Liver (tissue), 3 donors: ENCODE measurements at regions not wholly inside any gene's neighbourhood (a gene's known extent, or its start where the extent isn't known, plus 50 kb on each side); places are given as distances from the start of the nearest gene placed in this dataset.

ENCODE experiments used
- EGR1 ChIP-seq, 2 donors: IDR thresholded peaks; 2 replicates each; pipeline ENCODE4 v1.6.1; 2016 to 2018; ENCODE audit warnings: antibody characterized with exemption in 2 of 2, low read depth in 2 of 2
- FOXA1 ChIP-seq: IDR thresholded peaks from 2 replicates; pipeline ENCODE4 v1.6.1; 2016; ENCODE audit warnings: antibody characterized with exemption
- FOXA2 ChIP-seq: IDR thresholded peaks from 2 replicates; pipeline ENCODE4 v1.6.1; 2016; ENCODE audit warnings: antibody characterized with exemption
- JUND ChIP-seq, 2 donors: IDR thresholded peaks; 2 replicates each; pipeline ENCODE4 v1.6.1; 2016; ENCODE audit warnings: antibody characterized with exemption in 2 of 2
- RAD21 ChIP-seq, 2 donors: IDR thresholded peaks; 2 replicates each; pipeline ENCODE4 v1.6.1; 2016; ENCODE audit warnings: antibody characterized with exemption in 2 of 2, mild to moderate bottlenecking in 2 of 2
- RXRA ChIP-seq, 2 donors: IDR thresholded peaks; 2 replicates each; pipeline ENCODE4 v1.6.1; 2017 to 2018; ENCODE audit warnings: antibody characterized with exemption in 2 of 2, mild to moderate bottlenecking in 1 of 2
- SP1 ChIP-seq: IDR thresholded peaks from 2 replicates; pipeline ENCODE4 v1.6.1; 2018; ENCODE audit warnings: antibody characterized with exemption, mild to moderate bottlenecking
- TAF1 ChIP-seq: conservative IDR thresholded peaks from 2 replicates; pipeline ENCODE4 v1.6.1; 2016; ENCODE audit warnings: antibody characterized with exemption, mild to moderate bottlenecking
- YY1 ChIP-seq: IDR thresholded peaks from 2 replicates; pipeline ENCODE4 v1.6.1; 2016; ENCODE audit warnings: antibody characterized with exemption, mild to moderate bottlenecking
- TF ChIP-seq, protein P1 (sequence below): fragments of 150-350 bp; IDR thresholded peaks from 2 replicates; pipeline ENCODE4 v1.5.1; 2017; ENCODE audit warnings: improper control_type of control experiment, low read depth, low read length; ENCODE audit not compliant: missing input control
- TF ChIP-seq, protein P2 (sequence below): IDR thresholded peaks from 2 replicates; pipeline ENCODE4 v1.6.1; 2016; ENCODE audit warnings: antibody characterized with exemption, mild to moderate bottlenecking
- TF ChIP-seq, protein P3 (sequence below): IDR thresholded peaks from 2 replicates; pipeline ENCODE4 v1.6.1; 2016; ENCODE audit warnings: antibody characterized with exemption
- TF ChIP-seq, protein P4 (sequence below): IDR thresholded peaks from 2 replicates; pipeline ENCODE4 v1.6.1; 2016; ENCODE audit warnings: antibody characterized with exemption
- TF ChIP-seq, protein P5 (sequence below): IDR thresholded peaks from 2 replicates; pipeline ENCODE4 v1.6.1; 2016; ENCODE audit warnings: antibody characterized with exemption
- donor health status: healthy.
- donor health status: healthy.

DNA sequence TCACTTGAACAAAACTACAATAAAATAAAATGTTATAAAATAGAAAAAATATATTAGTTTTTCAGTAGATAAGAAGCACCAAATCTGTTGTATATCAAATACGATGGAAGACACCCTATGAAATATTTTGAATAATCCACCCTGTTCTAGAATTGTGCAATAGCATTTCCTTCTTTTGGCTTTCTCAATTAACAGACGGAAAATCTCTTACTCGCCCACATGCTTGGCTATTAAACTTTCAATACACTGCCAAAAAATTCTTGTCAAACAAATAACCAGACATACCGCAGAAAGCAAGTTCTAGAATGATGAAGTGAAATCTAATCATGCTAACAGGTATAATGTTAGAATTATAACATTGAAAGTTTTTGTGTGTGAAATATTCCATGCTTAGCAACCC lies 671.6 kb upstream of the SLIT2 start:
- TF ChIP-seq, protein P1, sequence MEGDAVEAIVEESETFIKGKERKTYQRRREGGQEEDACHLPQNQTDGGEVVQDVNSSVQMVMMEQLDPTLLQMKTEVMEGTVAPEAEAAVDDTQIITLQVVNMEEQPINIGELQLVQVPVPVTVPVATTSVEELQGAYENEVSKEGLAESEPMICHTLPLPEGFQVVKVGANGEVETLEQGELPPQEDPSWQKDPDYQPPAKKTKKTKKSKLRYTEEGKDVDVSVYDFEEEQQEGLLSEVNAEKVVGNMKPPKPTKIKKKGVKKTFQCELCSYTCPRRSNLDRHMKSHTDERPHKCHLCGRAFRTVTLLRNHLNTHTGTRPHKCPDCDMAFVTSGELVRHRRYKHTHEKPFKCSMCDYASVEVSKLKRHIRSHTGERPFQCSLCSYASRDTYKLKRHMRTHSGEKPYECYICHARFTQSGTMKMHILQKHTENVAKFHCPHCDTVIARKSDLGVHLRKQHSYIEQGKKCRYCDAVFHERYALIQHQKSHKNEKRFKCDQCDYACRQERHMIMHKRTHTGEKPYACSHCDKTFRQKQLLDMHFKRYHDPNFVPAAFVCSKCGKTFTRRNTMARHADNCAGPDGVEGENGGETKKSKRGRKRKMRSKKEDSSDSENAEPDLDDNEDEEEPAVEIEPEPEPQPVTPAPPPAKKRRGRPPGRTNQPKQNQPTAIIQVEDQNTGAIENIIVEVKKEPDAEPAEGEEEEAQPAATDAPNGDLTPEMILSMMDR, result no peak
- TF ChIP-seq SP1, result no peak
- no peak for TF ChIP-seq RAD21 (IDR thresholded peaks at IDR 0.05)
- TF ChIP-seq, protein P2, sequence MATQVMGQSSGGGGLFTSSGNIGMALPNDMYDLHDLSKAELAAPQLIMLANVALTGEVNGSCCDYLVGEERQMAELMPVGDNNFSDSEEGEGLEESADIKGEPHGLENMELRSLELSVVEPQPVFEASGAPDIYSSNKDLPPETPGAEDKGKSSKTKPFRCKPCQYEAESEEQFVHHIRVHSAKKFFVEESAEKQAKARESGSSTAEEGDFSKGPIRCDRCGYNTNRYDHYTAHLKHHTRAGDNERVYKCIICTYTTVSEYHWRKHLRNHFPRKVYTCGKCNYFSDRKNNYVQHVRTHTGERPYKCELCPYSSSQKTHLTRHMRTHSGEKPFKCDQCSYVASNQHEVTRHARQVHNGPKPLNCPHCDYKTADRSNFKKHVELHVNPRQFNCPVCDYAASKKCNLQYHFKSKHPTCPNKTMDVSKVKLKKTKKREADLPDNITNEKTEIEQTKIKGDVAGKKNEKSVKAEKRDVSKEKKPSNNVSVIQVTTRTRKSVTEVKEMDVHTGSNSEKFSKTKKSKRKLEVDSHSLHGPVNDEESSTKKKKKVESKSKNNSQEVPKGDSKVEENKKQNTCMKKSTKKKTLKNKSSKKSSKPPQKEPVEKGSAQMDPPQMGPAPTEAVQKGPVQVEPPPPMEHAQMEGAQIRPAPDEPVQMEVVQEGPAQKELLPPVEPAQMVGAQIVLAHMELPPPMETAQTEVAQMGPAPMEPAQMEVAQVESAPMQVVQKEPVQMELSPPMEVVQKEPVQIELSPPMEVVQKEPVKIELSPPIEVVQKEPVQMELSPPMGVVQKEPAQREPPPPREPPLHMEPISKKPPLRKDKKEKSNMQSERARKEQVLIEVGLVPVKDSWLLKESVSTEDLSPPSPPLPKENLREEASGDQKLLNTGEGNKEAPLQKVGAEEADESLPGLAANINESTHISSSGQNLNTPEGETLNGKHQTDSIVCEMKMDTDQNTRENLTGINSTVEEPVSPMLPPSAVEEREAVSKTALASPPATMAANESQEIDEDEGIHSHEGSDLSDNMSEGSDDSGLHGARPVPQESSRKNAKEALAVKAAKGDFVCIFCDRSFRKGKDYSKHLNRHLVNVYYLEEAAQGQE, result no peak
- TF ChIP-seq RXRA (IDR thresholded peaks at IDR 0.05), result no peak
- TF ChIP-seq, protein P3, sequence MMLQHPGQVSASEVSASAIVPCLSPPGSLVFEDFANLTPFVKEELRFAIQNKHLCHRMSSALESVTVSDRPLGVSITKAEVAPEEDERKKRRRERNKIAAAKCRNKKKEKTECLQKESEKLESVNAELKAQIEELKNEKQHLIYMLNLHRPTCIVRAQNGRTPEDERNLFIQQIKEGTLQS, result no peak
- no peak for TF ChIP-seq YY1
- no peak for TF ChIP-seq TAF1
- TF ChIP-seq, protein P4, sequence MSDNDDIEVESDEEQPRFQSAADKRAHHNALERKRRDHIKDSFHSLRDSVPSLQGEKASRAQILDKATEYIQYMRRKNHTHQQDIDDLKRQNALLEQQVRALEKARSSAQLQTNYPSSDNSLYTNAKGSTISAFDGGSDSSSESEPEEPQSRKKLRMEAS, result no peak
- TF ChIP-seq FOXA2, result no peak
- no peak for TF ChIP-seq JUND (IDR thresholded peaks at IDR 0.05)
- no peak for TF ChIP-seq FOXA1
- TF ChIP-seq, protein P5, sequence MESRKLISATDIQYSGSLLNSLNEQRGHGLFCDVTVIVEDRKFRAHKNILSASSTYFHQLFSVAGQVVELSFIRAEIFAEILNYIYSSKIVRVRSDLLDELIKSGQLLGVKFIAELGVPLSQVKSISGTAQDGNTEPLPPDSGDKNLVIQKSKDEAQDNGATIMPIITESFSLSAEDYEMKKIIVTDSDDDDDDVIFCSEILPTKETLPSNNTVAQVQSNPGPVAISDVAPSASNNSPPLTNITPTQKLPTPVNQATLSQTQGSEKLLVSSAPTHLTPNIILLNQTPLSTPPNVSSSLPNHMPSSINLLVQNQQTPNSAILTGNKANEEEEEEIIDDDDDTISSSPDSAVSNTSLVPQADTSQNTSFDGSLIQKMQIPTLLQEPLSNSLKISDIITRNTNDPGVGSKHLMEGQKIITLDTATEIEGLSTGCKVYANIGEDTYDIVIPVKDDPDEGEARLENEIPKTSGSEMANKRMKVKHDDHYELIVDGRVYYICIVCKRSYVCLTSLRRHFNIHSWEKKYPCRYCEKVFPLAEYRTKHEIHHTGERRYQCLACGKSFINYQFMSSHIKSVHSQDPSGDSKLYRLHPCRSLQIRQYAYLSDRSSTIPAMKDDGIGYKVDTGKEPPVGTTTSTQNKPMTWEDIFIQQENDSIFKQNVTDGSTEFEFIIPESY, result no peak
- TF ChIP-seq EGR1 (IDR thresholded peaks at IDR 0.05; ENCODE audit: low read depth in 2 of 2), result no peak
